C4-2B (cell line): ENCODE measurements at regions not wholly inside any gene's neighbourhood (a gene's known extent, or its start where the extent isn't known, plus 50 kb on each side); places are given as distances from the start of the nearest gene placed in this dataset.
"Not testable (repeated sequence)": the region's sequence is repeated elsewhere in the genome, so short reads cannot be mapped to it uniquely, and the experiment has no call there.

Experiments used
- CTCF ChIP-seq: fragments of 450-650 bp; conservative IDR thresholded peaks from 2 replicates; pipeline ENCODE4 v1.5.1; 2017; ENCODE audit warnings: mild to moderate bottlenecking
- ZFX ChIP-seq: fragments of 450-650 bp; IDR thresholded peaks from 2 replicates; pipeline ENCODE4 v1.6.1; 2017

GRCh38 chr1:149176453-149177316 lies 73.3 kb upstream of the NBPF9 start:
- not testable (repeated sequence) for TF ChIP-seq CTCF, ZFX
